Activated CD4-positive, alpha-beta T cell treated with anti-CD3 and anti-CD28 coated beads, Interleukin-2, amount 10 ng/mL, durations not matched to agents 24 days and 14 days (primary cell): ENCODE measurements at regions not wholly inside any gene's neighbourhood (a gene's known extent, or its start where the extent isn't known, plus 50 kb on each side); places are given as distances from the start of the nearest gene placed in this dataset.

ENCODE experiments used
- DNase-seq: peaks from one replicate; pipeline ENCODE4 v3.0.0; 2022
- H3K27ac Mint-ChIP-seq: one replicate; pipeline ENCODE4 v1.8.0; 2022; ENCODE audit warnings: mild to moderate bottlenecking, mixed read lengths
- H3K27me3 Mint-ChIP-seq: one replicate; pipeline ENCODE4 v1.8.0; 2022; ENCODE audit warnings: mixed read lengths
- H3K36me3 Mint-ChIP-seq: one replicate; pipeline ENCODE4 v1.8.0; 2022; ENCODE audit warnings: low read depth, mild to moderate bottlenecking, mixed read lengths
- H3K4me1 Mint-ChIP-seq: one replicate; pipeline ENCODE4 v1.8.0; 2021; ENCODE audit warnings: mixed read lengths
- H3K4me3 Mint-ChIP-seq: one replicate; pipeline ENCODE4 v1.8.0; 2022; ENCODE audit warnings: mild to moderate bottlenecking, moderate library complexity, mixed read lengths
- H3K9me3 Mint-ChIP-seq: one replicate; pipeline ENCODE4 v1.8.0; 2021; ENCODE audit warnings: mixed read lengths
- intact Hi-C: fragments of 100-400 bp; cut with micrococcal nuclease; formaldehyde crosslinking; loops from one replicate; pipeline ENCODE4 v1.15.1; 2023

- intact Hi-C loops: no loop called here
- Mint-ChIP-seq H3K27me3 (no peaks in the 10 kb centered on the region), H3K4me1 (no peaks in the 10 kb centered on the region), H3K4me3 (no peak overlapping the region), H3K36me3 (no peaks in the 10 kb centered on the region), H3K9me3 (peaks cover 14% of the 10 kb centered on the region), H3K27ac (no peak overlapping the region)
- no peak for DNase-seq
Measured at GRCh38 chr13:111565400-111565799, 245.0 kb downstream of the TEX29 start.

- intact Hi-C loops: no loop called here
Measured at GRCh38 chr13:111566567-111566966, 246.1 kb downstream of the TEX29 start.

GRCh38 chr13:111567637-111568036, 247.2 kb downstream of the TEX29 start:
- Mint-ChIP-seq H3K4me3 (no peak overlapping the region), H3K36me3 (no peaks in the 10 kb centered on the region), H3K9me3 (peaks cover 14% of the 10 kb centered on the region), H3K4me1 (no peaks in the 10 kb centered on the region), H3K27me3 (no peaks in the 10 kb centered on the region), H3K27ac (no peak overlapping the region)
- no peak for DNase-seq
- intact Hi-C loops: no loop called here

More at GRCh38 chr13:111566567-111566966, 246.1 kb downstream of the TEX29 start:
- no peak for DNase-seq
- no peaks in the 10 kb centered on the region for H3K27me3 Mint-ChIP-seq
- peaks cover 14% of the 10 kb centered on the region for H3K9me3 Mint-ChIP-seq
- H3K4me1 Mint-ChIP-seq: no peaks in the 10 kb centered on the region
- H3K36me3 Mint-ChIP-seq: no peaks in the 10 kb centered on the region
- no peak overlapping the region for H3K4me3 Mint-ChIP-seq
- H3K27ac Mint-ChIP-seq: no peak overlapping the region

GRCh38 chr13:111568290-111568689, 247.8 kb downstream of the TEX29 start:
- no peak overlapping the region for H3K4me3 Mint-ChIP-seq
- H3K36me3 Mint-ChIP-seq: no peaks in the 10 kb centered on the region
- intact Hi-C loops: no loop called here
- DNase-seq: no peak
- H3K9me3 Mint-ChIP-seq: peaks cover 14% of the 10 kb centered on the region
- H3K27me3 Mint-ChIP-seq: no peaks in the 10 kb centered on the region
- no peak overlapping the region for H3K27ac Mint-ChIP-seq
- H3K4me1 Mint-ChIP-seq: no peaks in the 10 kb centered on the region

GRCh38 chr13:111570911-111571310, 250.5 kb downstream of the TEX29 start:
- Mint-ChIP-seq H3K36me3 (peaks cover 2% of the 10 kb centered on the region), H3K27ac (no peak overlapping the region), H3K9me3 (peaks cover 25% of the 10 kb centered on the region), H3K4me3 (no peak overlapping the region), H3K4me1 (no peaks in the 10 kb centered on the region), H3K27me3 (no peaks in the 10 kb centered on the region)
- DNase-seq: no peak
- intact Hi-C loops: no loop called here

- no peaks in the 10 kb centered on the region for H3K4me1 Mint-ChIP-seq
- H3K9me3 Mint-ChIP-seq: peaks cover 17% of the 10 kb centered on the region
- H3K36me3 Mint-ChIP-seq: peaks cover 2% of the 10 kb centered on the region
- DNase-seq: no peak
- H3K4me3 Mint-ChIP-seq: no peak overlapping the region
- H3K27ac Mint-ChIP-seq: no peak overlapping the region
- intact Hi-C loops: no loop called here
- H3K27me3 Mint-ChIP-seq: no peaks in the 10 kb centered on the region
Measured at GRCh38 chr13:111572956-111573761, 252.7 kb downstream of the TEX29 start.

GRCh38 chr13:111573801-111574200, 253.4 kb downstream of the TEX29 start:
- Mint-ChIP-seq H3K27me3 (no peaks in the 10 kb centered on the region), H3K27ac (no peak overlapping the region), H3K9me3 (peaks cover 13% of the 10 kb centered on the region), H3K4me3 (no peak overlapping the region), H3K36me3 (peaks cover 2% of the 10 kb centered on the region), H3K4me1 (no peaks in the 10 kb centered on the region)
- no peak for DNase-seq
- intact Hi-C loops: no loop called here

- Mint-ChIP-seq H3K27me3 (no peaks in the 10 kb centered on the region), H3K36me3 (peaks cover 2% of the 10 kb centered on the region), H3K9me3 (peaks cover 11% of the 10 kb centered on the region), H3K4me1 (no peaks in the 10 kb centered on the region), H3K4me3 (no peak overlapping the region), H3K27ac (no peak overlapping the region)
- DNase-seq: no peak
- intact Hi-C loops: no loop called here
Measured at GRCh38 chr13:111575276-111575675, 254.8 kb downstream of the TEX29 start.

GRCh38 chr13:111575719-111576118, 255.3 kb downstream of the TEX29 start:
- Mint-ChIP-seq H3K27ac (no peak overlapping the region), H3K9me3 (peaks cover 11% of the 10 kb centered on the region), H3K4me3 (no peak overlapping the region), H3K36me3 (peaks cover 2% of the 10 kb centered on the region), H3K4me1 (no peaks in the 10 kb centered on the region), H3K27me3 (no peaks in the 10 kb centered on the region)
- no peak for DNase-seq
- intact Hi-C loops: no loop called here

GRCh38 chr13:111577208-111577828, 256.9 kb downstream of the TEX29 start:
- Mint-ChIP-seq H3K4me1 (no peaks in the 10 kb centered on the region), H3K36me3 (peaks cover 2% of the 10 kb centered on the region), H3K27ac (no peak overlapping the region), H3K27me3 (no peaks in the 10 kb centered on the region), H3K9me3 (peaks cover 11% of the 10 kb centered on the region), H3K4me3 (no peak overlapping the region)
- DNase-seq: no peak
- intact Hi-C loops: no loop called here

- H3K27ac Mint-ChIP-seq: no peak overlapping the region
- H3K4me1 Mint-ChIP-seq: no peaks in the 10 kb centered on the region
- DNase-seq: no peak
- H3K9me3 Mint-ChIP-seq: peaks cover 11% of the 10 kb centered on the region
- no peaks in the 10 kb centered on the region for H3K27me3 Mint-ChIP-seq
- intact Hi-C loops: no loop called here
- no peak overlapping the region for H3K4me3 Mint-ChIP-seq
- H3K36me3 Mint-ChIP-seq: peaks cover 2% of the 10 kb centered on the region
Measured at GRCh38 chr13:111577956-111578605, 257.6 kb downstream of the TEX29 start.

GRCh38 chr13:111584101-111584672, 263.7 kb downstream of the TEX29 start:
- no peak for DNase-seq
- intact Hi-C loops: no loop called here
- no peaks in the 10 kb centered on the region for H3K9me3 Mint-ChIP-seq
- H3K4me1 Mint-ChIP-seq: no peaks in the 10 kb centered on the region
- no peak overlapping the region for H3K27ac Mint-ChIP-seq
- H3K4me3 Mint-ChIP-seq: no peak overlapping the region
- H3K36me3 Mint-ChIP-seq: no peaks in the 10 kb centered on the region
- no peaks in the 10 kb centered on the region for H3K27me3 Mint-ChIP-seq

GRCh38 chr13:111584870-111585269, 264.4 kb downstream of the TEX29 start:
- H3K9me3 Mint-ChIP-seq: peaks cover 3% of the 10 kb centered on the region
- H3K4me1 Mint-ChIP-seq: no peaks in the 10 kb centered on the region
- DNase-seq: no peak
- no peak overlapping the region for H3K27ac Mint-ChIP-seq
- intact Hi-C loops: no loop called here
- no peaks in the 10 kb centered on the region for H3K27me3 Mint-ChIP-seq
- no peaks in the 10 kb centered on the region for H3K36me3 Mint-ChIP-seq
- H3K4me3 Mint-ChIP-seq: no peak overlapping the region

- no peak for DNase-seq
- H3K27me3 Mint-ChIP-seq: no peaks in the 10 kb centered on the region
- no peaks in the 10 kb centered on the region for H3K36me3 Mint-ChIP-seq
- H3K4me3 Mint-ChIP-seq: no peak overlapping the region
- intact Hi-C loops: no loop called here
- peaks cover 11% of the 10 kb centered on the region for H3K9me3 Mint-ChIP-seq
- H3K4me1 Mint-ChIP-seq: no peaks in the 10 kb centered on the region
- no peak overlapping the region for H3K27ac Mint-ChIP-seq
Measured at GRCh38 chr13:111586291-111586690, 265.8 kb downstream of the TEX29 start.
